K562 (cell line): ENCODE measurements at regions not wholly inside any gene's neighbourhood (a gene's known extent, or its start where the extent isn't known, plus 50 kb on each side); places are given as distances from the start of the nearest gene placed in this dataset.
A peak's percentile ranks its signal among the peaks of the same experiment; 100 is the strongest.

Experiments
- ATAC-seq: fragments of 200-7000 bp; cut with Tn5 transposase; 3 replicates; pipeline ENCODE4 v1.9.1; 2020; ENCODE audit warnings: moderate library complexity
- BruUV-seq: library from RNA; stranded (reverse); fragments of 400-500 nt; replicated peaks from 2 replicates; lab custom pipeline; 2021; lab: Mats Ljungman, UMichigan
- CTCF ChIA-PET: fragments of 300-600 bp; formaldehyde crosslinking; extraction: SDS; loops from one replicate; lab custom pipeline; 2021; ENCODE audit warnings: low intra/inter-chr PET ratio; lab: Yijun Ruan, JAX
- POLR2A ChIA-PET: fragments of 300-600, 350-650 bp; sonication (Branson Sonifier 250); formaldehyde crosslinking; extraction: SDS; loops from one replicate; lab custom pipeline; 2021; ENCODE audit warnings: antibody characterized with exemption, inconsistent platforms; lab: Yijun Ruan, JAX
- DNase-seq, 4 experiments: peaks; one replicate each; pipeline versions ENCODE4 v3.0.0 to v3.0.0-alpha.2; 2011 to 2018; ENCODE audit warnings: low spot score in 3 of 4, mixed read lengths in 3 of 4; ENCODE audit errors: extremely low read depth in 1 of 4
- FAIRE-seq: peaks from 2 replicates; lab custom pipeline; 2011; peaks lifted over from hg19 to GRCh38; lab: Jason Lieb, UNC
- H2AFZ ChIP-seq: 2 replicates; pipeline ENCODE4 v1.6.0; 2011; ENCODE audit warnings: low read depth, low read length, control low read depth, inconsistent platforms
- H3K27ac ChIP-seq: fragments of 200-600 bp; 3 replicates; pipeline ENCODE4 v1.8.0; 2011; ENCODE audit warnings: low read depth, mild to moderate bottlenecking, control low read depth, inconsistent platforms, low read length, moderate library complexity, mixed read lengths; ENCODE audit errors: extremely low read depth
- H3K27me3 ChIP-seq, 2 experiments: fragments of 300-600 bp in 1 of 2; 2 replicates in 1 of 2; 3 replicates in 1 of 2; pipeline versions ENCODE4 v1.6.0 to v1.8.0; 2011; ENCODE audit warnings: inconsistent platforms in 2 of 2, low read length in 2 of 2, mild to moderate bottlenecking in 1 of 2, mixed read lengths in 1 of 2, moderate library complexity in 1 of 2; ENCODE audit not compliant: control insufficient read depth in 2 of 2, insufficient read depth in 2 of 2
- H3K36me3 ChIP-seq: fragments of 300-600 bp; 3 replicates; pipeline ENCODE4 v1.8.0; 2011; ENCODE audit warnings: mild to moderate bottlenecking, low read length, inconsistent platforms; ENCODE audit not compliant: control insufficient read depth, insufficient read depth
- H3K4me1 ChIP-seq, 2 experiments: fragments of 200-600 bp in 1 of 2; replicated peaks in 1 of 2; 2 replicates in 1 of 2; 3 replicates in 1 of 2; pipeline versions ENCODE4 v1.5.1 to v1.8.0; 2011; ENCODE audit warnings: inconsistent platforms in 2 of 2, low read length in 2 of 2, mild to moderate bottlenecking in 1 of 2, mixed read lengths in 1 of 2, moderate library complexity in 1 of 2; ENCODE audit not compliant: control insufficient read depth in 2 of 2, insufficient read depth in 2 of 2
- H3K4me2 ChIP-seq: 2 replicates; pipeline ENCODE4 v1.6.1; 2011; ENCODE audit warnings: low read length, control low read depth, inconsistent platforms, mixed read lengths; ENCODE audit not compliant: insufficient read depth
- H3K4me3 ChIP-seq: fragments of 200-600 bp; sonication (generic), shearing (Covaris generic); 2 replicates; pipeline ENCODE4 v1.5.1; 2016; ENCODE audit warnings: control low read depth, inconsistent platforms
- H3K79me2 ChIP-seq: fragments of 200-600 bp; 3 replicates; pipeline ENCODE4 v1.8.0; 2011; ENCODE audit warnings: low read length, inconsistent platforms; ENCODE audit not compliant: control insufficient read depth, insufficient read depth
- H3K9ac ChIP-seq, 2 experiments: 2 replicates each; pipeline versions ENCODE4 v1.6.0 to v1.6.1; 2011; ENCODE audit warnings: low read depth in 2 of 2, low read length in 2 of 2, control low read depth in 1 of 2, inconsistent platforms in 1 of 2, mild to moderate bottlenecking in 1 of 2, mixed read lengths in 1 of 2; ENCODE audit not compliant: insufficient read depth in 1 of 2
- H3K9me1 ChIP-seq: one replicate; pipeline ENCODE4 v1.6.0; 2011; ENCODE audit warnings: inconsistent platforms, mild to moderate bottlenecking, low read length, moderate library complexity; ENCODE audit not compliant: control insufficient read depth, insufficient read depth
- H3K9me3 ChIP-seq: replicated peaks from 2 replicates; pipeline ENCODE4 v1.5.1; 2011; ENCODE audit warnings: low read depth, low read length, inconsistent platforms; ENCODE audit not compliant: control insufficient read depth, insufficient read depth
- H4K20me1 ChIP-seq: replicated peaks from 2 replicates; pipeline ENCODE4 v1.6.1; 2011; ENCODE audit warnings: low read length, inconsistent platforms, mixed read lengths; ENCODE audit not compliant: control insufficient read depth, insufficient read depth
- CLOCK ChIP-seq: fragments of 250-450 bp; sonication (Bioruptor Pico); IDR thresholded peaks from 2 replicates; pipeline ENCODE4 v1.4.0; 2020; ENCODE audit warnings: mild to moderate bottlenecking, moderate library complexity, borderline replicate concordance
- CXXC5 ChIP-seq: fragments of 250-450 bp; sonication (Bioruptor Pico); IDR thresholded peaks from 2 replicates; pipeline ENCODE4 v1.8.0; 2022; ENCODE audit warnings: inconsistent platforms, mild to moderate bottlenecking, moderate library complexity
- NR2C2 ChIP-seq, 2 experiments: fragments of 200-800 bp in 1 of 2; sonication (Bioruptor generic) in 1 of 2; sonication (generic) in 1 of 2; formaldehyde crosslinking in 1 of 2; IDR thresholded peaks; 2 replicates each; pipeline versions ENCODE4 v1.6.1 to v1.8.0; 2016 to 2022; ENCODE audit warnings: mild to moderate bottlenecking in 1 of 2, missing compliant biosample characterization in 1 of 2, missing genetic modification characterization in 1 of 2, missing genetic modification reagents in 1 of 2
- SAP30 ChIP-seq: fragments of 200-600 bp; sonication (generic); IDR thresholded peaks from 2 replicates; pipeline ENCODE4 v1.6.1; 2012; ENCODE audit warnings: borderline replicate concordance, low read depth, mild to moderate bottlenecking, moderate library complexity, low read length, control low read depth, inconsistent platforms; ENCODE audit not compliant: insufficient read depth, poor library complexity, severe bottlenecking
- TOE1 ChIP-seq, 2 experiments: fragments of 450-650 bp in 1 of 2; sonication (generic) in 1 of 2; formaldehyde crosslinking in 1 of 2; IDR thresholded peaks; 2 replicates each; pipeline versions ENCODE4 v1.7.1 to v1.8.0; 2016 to 2022; ENCODE audit warnings: borderline replicate concordance in 2 of 2, mild to moderate bottlenecking in 2 of 2, antibody characterized with exemption in 1 of 2, inconsistent platforms in 1 of 2, low read depth in 1 of 2, missing genetic modification reagents in 1 of 2, moderate library complexity in 1 of 2
- ZBTB33 ChIP-seq: sonication (generic); formaldehyde crosslinking; IDR thresholded peaks from 2 replicates; pipeline ENCODE4 v1.8.1; 2023; ENCODE audit warnings: mild to moderate bottlenecking, missing genetic modification reagents
- ZNF57 ChIP-seq: fragments of 450-650 bp; formaldehyde crosslinking; IDR thresholded peaks from 2 replicates; pipeline ENCODE4 v1.4.0; 2020; ENCODE audit warnings: mild to moderate bottlenecking, moderate library complexity
- WGBS: fragments of 100-300 bp; shearing (Covaris generic); methylation state at CpG from one replicate; pipeline ENCODE4 v1.1.6; 2016; ENCODE audit warnings: low coverage, mixed read lengths; ENCODE audit not compliant: insufficient coverage; ENCODE audit errors: missing lambda C conversion rate; 5-methylcytosine and 5-hydroxymethylcytosine counted together
- in situ Hi-C: fragments of 300-500 bp; cut with MboI; formaldehyde crosslinking; loops from 4 replicates; pipeline ENCODE4 v1.15.0; 2018; ENCODE audit warnings: inconsistent platforms, mixed read lengths
- intact Hi-C: fragments of 100-400 bp; cut with micrococcal nuclease; formaldehyde crosslinking; loops from 2 replicates; pipeline ENCODE4 v1.14.2; 2022

GRCh38 chr10:108208038-108208437 lies 1043.5 kb upstream of the SORCS1 start:
- BruUV-seq = no TSS peak
- Histone ChIP-seq H3K36me3 (no peaks in the 10 kb centered on the region), H3K9ac (no peak overlapping the region), H4K20me1 (no peaks in the 10 kb centered on the region), H3K9me1 (no peaks in the 10 kb centered on the region), H3K79me2 (no peaks in the 10 kb centered on the region), H3K4me3 (no peak overlapping the region), H3K4me2 (no peak overlapping the region), H3K4me1 (no peaks in the 10 kb centered on the region), H2AFZ (no peak overlapping the region), H3K9me3 (no peaks in the 10 kb centered on the region), H3K27me3 (no peaks in the 10 kb centered on the region), H3K27ac (no peak overlapping the region)
- FAIRE-seq (no peak), DNase-seq (no peak), ATAC-seq (no peak)
- 0% methylated on average over 3 of the region's 3 CpGs for WGBS
- TF ChIP-seq SAP30 (no peak), TOE1 (IDR thresholded peaks at IDR 0.05; ENCODE audit: borderline replicate concordance) (no peak), TOE1 (CRISPR knock-in tag; IDR thresholded peaks at IDR 0.05; ENCODE audit: borderline replicate concordance, low read depth) (no peak), ZNF57 (CRISPR knock-in tag) (no peak)
- ChIA-PET CTCF (no interaction called here), POLR2A (no interaction called here)
- intact Hi-C loops (loop anchor here (10.0 kb wide), 1 partner anchor 1583 kb away; no protein-coding TSS in a partner anchor), in situ Hi-C loops (no loop called here)

- 0% methylated on average over 7 of the region's 8 CpGs for WGBS
- intact Hi-C loops = loop anchor here (10.0 kb wide), 1 partner anchor 1580 kb away; no protein-coding TSS in a partner anchor
- FAIRE-seq = no peak
- no peak overlapping the region for H3K27ac ChIP-seq
- H3K27me3 ChIP-seq = no peaks in the 10 kb centered on the region
- H3K9me3 ChIP-seq = no peaks in the 10 kb centered on the region
- BruUV-seq = no TSS peak
- ChIA-PET CTCF (no interaction called here), POLR2A (no interaction called here)
- no peaks in the 10 kb centered on the region for H3K79me2 ChIP-seq
- no peak overlapping the region for H3K4me3 ChIP-seq
- no peaks in the 10 kb centered on the region for H3K4me1 ChIP-seq
- ATAC-seq = no peak
- peak; percentile 3 to 20 (median 12) for DNase-seq
- in situ Hi-C loops = no loop called here
- no peaks in the 10 kb centered on the region for H3K36me3 ChIP-seq
- no peak overlapping the region for H3K4me2 ChIP-seq
- no peaks in the 10 kb centered on the region for H4K20me1 ChIP-seq
- no peaks in the 10 kb centered on the region for H3K9me1 ChIP-seq
- H2AFZ ChIP-seq = no peak overlapping the region
- H3K9ac ChIP-seq = no peak overlapping the region
- no peak for TF ChIP-seq CXXC5 (CRISPR knock-in tag)
- TF ChIP-seq ZBTB33 = no peak
- no peak for TF ChIP-seq CLOCK
- TF ChIP-seq NR2C2 (CRISPR knock-in tag; IDR thresholded peaks at IDR 0.05) = no peak
- no peak for TF ChIP-seq NR2C2 (tag; IDR thresholded peaks at IDR 0.05)
Observed at GRCh38 chr10:108204528-108205305, 1040.2 kb upstream of the SORCS1 start.
